Liver (tissue), 8 donors: ENCODE measurements at regions not wholly inside any gene's neighbourhood (a gene's known extent, or its start where the extent isn't known, plus 50 kb on each side); places are given as distances from the start of the nearest gene placed in this dataset.

Source experiments
- DNase-seq: peaks from one replicate; pipeline ENCODE4 v3.0.0-alpha.2; 2017; ENCODE audit warnings: low spot score
- H3K27ac ChIP-seq, 2 donors: one replicate each; pipeline ENCODE4 v1.7.0; 2013; ENCODE audit warnings: inconsistent platforms in 2 of 2, low read length in 2 of 2, control low read depth in 1 of 2, low read depth in 1 of 2, mild to moderate bottlenecking in 1 of 2
- H3K27me3 ChIP-seq, 4 donors: one replicate each; pipeline versions ENCODE4 v1.6.1 to v1.7.0; 2013; ENCODE audit warnings: low read length in 3 of 4, inconsistent platforms in 1 of 4, mild to moderate bottlenecking in 1 of 4, moderate library complexity in 1 of 4; ENCODE audit not compliant: control insufficient read depth in 4 of 4, insufficient read depth in 4 of 4
- H3K36me3 ChIP-seq, 4 donors: one replicate each; pipeline versions ENCODE4 v1.6.1 to v1.7.0; 2013; ENCODE audit warnings: low read length in 3 of 4, mild to moderate bottlenecking in 3 of 4, low read depth in 1 of 4, moderate library complexity in 1 of 4; ENCODE audit not compliant: control insufficient read depth in 4 of 4, insufficient read depth in 3 of 4
- H3K4me1 ChIP-seq, 4 donors: one replicate each; pipeline versions ENCODE4 v1.6.1 to v1.7.0; 2013; ENCODE audit warnings: low read length in 3 of 4, mild to moderate bottlenecking in 3 of 4, moderate library complexity in 1 of 4; ENCODE audit not compliant: control insufficient read depth in 4 of 4, insufficient read depth in 4 of 4
- H3K4me3 ChIP-seq, 3 donors: one replicate each; pipeline versions ENCODE4 v1.6.1 to v1.7.0; 2013; ENCODE audit warnings: low read length in 3 of 3, control low read depth in 1 of 3, low read depth in 1 of 3, mild to moderate bottlenecking in 1 of 3
- H3K9ac ChIP-seq, 2 donors: one replicate each; pipeline ENCODE4 v1.7.0; 2013; ENCODE audit warnings: low read length in 2 of 2, mild to moderate bottlenecking in 2 of 2, moderate library complexity in 2 of 2, control low read depth in 1 of 2, low read depth in 1 of 2
- H3K9me3 ChIP-seq, 4 donors: one replicate each; pipeline versions ENCODE4 v1.6.1 to v1.7.0; 2013; ENCODE audit warnings: low read length in 3 of 4; ENCODE audit not compliant: control insufficient read depth in 4 of 4
- EGR1 ChIP-seq, 2 donors: IDR thresholded peaks; 2 replicates each; pipeline ENCODE4 v1.6.1; 2016 to 2018; ENCODE audit warnings: antibody characterized with exemption in 2 of 2, low read depth in 2 of 2
- FOXA1 ChIP-seq: IDR thresholded peaks from 2 replicates; pipeline ENCODE4 v1.6.1; 2016; ENCODE audit warnings: antibody characterized with exemption
- FOXA2 ChIP-seq: IDR thresholded peaks from 2 replicates; pipeline ENCODE4 v1.6.1; 2016; ENCODE audit warnings: antibody characterized with exemption
- GABPA ChIP-seq, 2 donors: IDR thresholded peaks in 1 of 2; conservative IDR thresholded peaks in 1 of 2; 2 replicates each; pipeline ENCODE4 v1.6.1; 2016; ENCODE audit warnings: antibody characterized with exemption in 2 of 2, mild to moderate bottlenecking in 1 of 2, moderate library complexity in 1 of 2
- HNF4A ChIP-seq, 2 donors: conservative IDR thresholded peaks; 2 replicates each; pipeline ENCODE4 v1.6.1; 2016; ENCODE audit warnings: antibody characterized with exemption in 2 of 2, mild to moderate bottlenecking in 2 of 2
- HNF4G ChIP-seq: IDR thresholded peaks from 2 replicates; pipeline ENCODE4 v1.6.1; 2016; ENCODE audit warnings: antibody characterized with exemption
- JUND ChIP-seq, 2 donors: IDR thresholded peaks; 2 replicates each; pipeline ENCODE4 v1.6.1; 2016; ENCODE audit warnings: antibody characterized with exemption in 2 of 2
- NR2F2 ChIP-seq: IDR thresholded peaks from 2 replicates; pipeline ENCODE4 v1.6.1; 2016; ENCODE audit warnings: antibody characterized with exemption
- RAD21 ChIP-seq, 2 donors: IDR thresholded peaks; 2 replicates each; pipeline ENCODE4 v1.6.1; 2016; ENCODE audit warnings: antibody characterized with exemption in 2 of 2, mild to moderate bottlenecking in 2 of 2
- RXRA ChIP-seq, 2 donors: IDR thresholded peaks; 2 replicates each; pipeline ENCODE4 v1.6.1; 2017 to 2018; ENCODE audit warnings: antibody characterized with exemption in 2 of 2, mild to moderate bottlenecking in 1 of 2
- SP1 ChIP-seq: IDR thresholded peaks from 2 replicates; pipeline ENCODE4 v1.6.1; 2018; ENCODE audit warnings: antibody characterized with exemption, mild to moderate bottlenecking
- TAF1 ChIP-seq: conservative IDR thresholded peaks from 2 replicates; pipeline ENCODE4 v1.6.1; 2016; ENCODE audit warnings: antibody characterized with exemption, mild to moderate bottlenecking
- YY1 ChIP-seq: IDR thresholded peaks from 2 replicates; pipeline ENCODE4 v1.6.1; 2016; ENCODE audit warnings: antibody characterized with exemption, mild to moderate bottlenecking
- WGBS: extraction: QIAGEN DNeasy Blood & Tissue Kit; methylation state at CpG from one replicate; pipeline ENCODE4 v1.1.7; 2013; 5-methylcytosine and 5-hydroxymethylcytosine counted together
- TF ChIP-seq, protein P1 (sequence below): IDR thresholded peaks from 2 replicates; pipeline ENCODE4 v1.6.1; 2016; ENCODE audit warnings: antibody characterized with exemption, mild to moderate bottlenecking
- TF ChIP-seq, protein P2 (sequence below): fragments of 150-350 bp; IDR thresholded peaks from 2 replicates; pipeline ENCODE4 v1.5.1; 2017; ENCODE audit warnings: improper control_type of control experiment, low read depth, low read length; ENCODE audit not compliant: missing input control
- TF ChIP-seq, protein P3 (sequence below): IDR thresholded peaks from 2 replicates; pipeline ENCODE4 v1.6.1; 2016; ENCODE audit warnings: antibody characterized with exemption
- TF ChIP-seq, protein P4 (sequence below): IDR thresholded peaks from 2 replicates; pipeline ENCODE4 v1.6.1; 2016; ENCODE audit warnings: antibody characterized with exemption
- TF ChIP-seq, protein P5 (sequence below): IDR thresholded peaks from 2 replicates; pipeline ENCODE4 v1.6.1; 2016; ENCODE audit warnings: antibody characterized with exemption
- donor health status: healthy.
- donor health status: healthy.
- donor health status: healthy.
- donor health status: healthy.
- donor health status: healthy.

DNA sequence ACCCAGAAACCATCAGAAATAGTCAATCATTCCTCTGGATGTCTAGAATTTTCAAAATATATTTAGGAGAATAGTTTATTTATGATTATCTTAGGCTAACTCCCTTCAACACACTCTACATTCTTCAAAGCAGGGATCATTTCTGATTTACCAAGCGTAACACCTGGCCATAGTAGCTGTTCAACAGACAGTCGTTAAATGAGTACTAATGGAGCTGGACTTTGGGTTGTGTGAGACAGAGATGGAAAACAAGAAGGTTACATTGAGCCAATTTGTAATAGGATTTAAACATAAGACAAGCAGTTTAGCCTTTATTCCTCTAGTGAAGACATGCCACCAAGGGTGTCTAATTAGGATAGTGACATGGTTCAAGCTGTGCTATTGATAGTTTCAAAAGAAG is 129.2 kb upstream of the ANO3 start:
- Histone ChIP-seq H3K4me3 (no peak overlapping the region), H3K27me3 (no peaks in the 10 kb centered on the region), H3K36me3 (no peaks in the 10 kb centered on the region), H3K27ac (no peak overlapping the region), H3K9ac (no peak overlapping the region), H3K4me1 (no peaks in the 10 kb centered on the region), H3K9me3 (no peaks in the 10 kb centered on the region)
- no peak for DNase-seq
- WGBS: 94% methylated on average over 2 of the region's 2 CpGs
- TF ChIP-seq HNF4G (no peak), YY1 (no peak), GABPA (IDR thresholded peaks at IDR 0.05 in 1 of 2, conservative IDR thresholded peaks at IDR 0.05 in 1 of 2) (no peak), EGR1 (IDR thresholded peaks at IDR 0.05; ENCODE audit: low read depth in 2 of 2) (no peak), HNF4A (conservative IDR thresholded peaks at IDR 0.05) (no peak), TAF1 (no peak), JUND (IDR thresholded peaks at IDR 0.05) (no peak), SP1 (no peak), RAD21 (IDR thresholded peaks at IDR 0.05) (no peak), RXRA (IDR thresholded peaks at IDR 0.05) (no peak), FOXA2 (no peak), FOXA1 (no peak), NR2F2 (no peak)
- TF ChIP-seq, protein P1, sequence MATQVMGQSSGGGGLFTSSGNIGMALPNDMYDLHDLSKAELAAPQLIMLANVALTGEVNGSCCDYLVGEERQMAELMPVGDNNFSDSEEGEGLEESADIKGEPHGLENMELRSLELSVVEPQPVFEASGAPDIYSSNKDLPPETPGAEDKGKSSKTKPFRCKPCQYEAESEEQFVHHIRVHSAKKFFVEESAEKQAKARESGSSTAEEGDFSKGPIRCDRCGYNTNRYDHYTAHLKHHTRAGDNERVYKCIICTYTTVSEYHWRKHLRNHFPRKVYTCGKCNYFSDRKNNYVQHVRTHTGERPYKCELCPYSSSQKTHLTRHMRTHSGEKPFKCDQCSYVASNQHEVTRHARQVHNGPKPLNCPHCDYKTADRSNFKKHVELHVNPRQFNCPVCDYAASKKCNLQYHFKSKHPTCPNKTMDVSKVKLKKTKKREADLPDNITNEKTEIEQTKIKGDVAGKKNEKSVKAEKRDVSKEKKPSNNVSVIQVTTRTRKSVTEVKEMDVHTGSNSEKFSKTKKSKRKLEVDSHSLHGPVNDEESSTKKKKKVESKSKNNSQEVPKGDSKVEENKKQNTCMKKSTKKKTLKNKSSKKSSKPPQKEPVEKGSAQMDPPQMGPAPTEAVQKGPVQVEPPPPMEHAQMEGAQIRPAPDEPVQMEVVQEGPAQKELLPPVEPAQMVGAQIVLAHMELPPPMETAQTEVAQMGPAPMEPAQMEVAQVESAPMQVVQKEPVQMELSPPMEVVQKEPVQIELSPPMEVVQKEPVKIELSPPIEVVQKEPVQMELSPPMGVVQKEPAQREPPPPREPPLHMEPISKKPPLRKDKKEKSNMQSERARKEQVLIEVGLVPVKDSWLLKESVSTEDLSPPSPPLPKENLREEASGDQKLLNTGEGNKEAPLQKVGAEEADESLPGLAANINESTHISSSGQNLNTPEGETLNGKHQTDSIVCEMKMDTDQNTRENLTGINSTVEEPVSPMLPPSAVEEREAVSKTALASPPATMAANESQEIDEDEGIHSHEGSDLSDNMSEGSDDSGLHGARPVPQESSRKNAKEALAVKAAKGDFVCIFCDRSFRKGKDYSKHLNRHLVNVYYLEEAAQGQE: no peak
- TF ChIP-seq, protein P2, sequence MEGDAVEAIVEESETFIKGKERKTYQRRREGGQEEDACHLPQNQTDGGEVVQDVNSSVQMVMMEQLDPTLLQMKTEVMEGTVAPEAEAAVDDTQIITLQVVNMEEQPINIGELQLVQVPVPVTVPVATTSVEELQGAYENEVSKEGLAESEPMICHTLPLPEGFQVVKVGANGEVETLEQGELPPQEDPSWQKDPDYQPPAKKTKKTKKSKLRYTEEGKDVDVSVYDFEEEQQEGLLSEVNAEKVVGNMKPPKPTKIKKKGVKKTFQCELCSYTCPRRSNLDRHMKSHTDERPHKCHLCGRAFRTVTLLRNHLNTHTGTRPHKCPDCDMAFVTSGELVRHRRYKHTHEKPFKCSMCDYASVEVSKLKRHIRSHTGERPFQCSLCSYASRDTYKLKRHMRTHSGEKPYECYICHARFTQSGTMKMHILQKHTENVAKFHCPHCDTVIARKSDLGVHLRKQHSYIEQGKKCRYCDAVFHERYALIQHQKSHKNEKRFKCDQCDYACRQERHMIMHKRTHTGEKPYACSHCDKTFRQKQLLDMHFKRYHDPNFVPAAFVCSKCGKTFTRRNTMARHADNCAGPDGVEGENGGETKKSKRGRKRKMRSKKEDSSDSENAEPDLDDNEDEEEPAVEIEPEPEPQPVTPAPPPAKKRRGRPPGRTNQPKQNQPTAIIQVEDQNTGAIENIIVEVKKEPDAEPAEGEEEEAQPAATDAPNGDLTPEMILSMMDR: no peak
- TF ChIP-seq, protein P3, sequence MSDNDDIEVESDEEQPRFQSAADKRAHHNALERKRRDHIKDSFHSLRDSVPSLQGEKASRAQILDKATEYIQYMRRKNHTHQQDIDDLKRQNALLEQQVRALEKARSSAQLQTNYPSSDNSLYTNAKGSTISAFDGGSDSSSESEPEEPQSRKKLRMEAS: no peak
- TF ChIP-seq, protein P4, sequence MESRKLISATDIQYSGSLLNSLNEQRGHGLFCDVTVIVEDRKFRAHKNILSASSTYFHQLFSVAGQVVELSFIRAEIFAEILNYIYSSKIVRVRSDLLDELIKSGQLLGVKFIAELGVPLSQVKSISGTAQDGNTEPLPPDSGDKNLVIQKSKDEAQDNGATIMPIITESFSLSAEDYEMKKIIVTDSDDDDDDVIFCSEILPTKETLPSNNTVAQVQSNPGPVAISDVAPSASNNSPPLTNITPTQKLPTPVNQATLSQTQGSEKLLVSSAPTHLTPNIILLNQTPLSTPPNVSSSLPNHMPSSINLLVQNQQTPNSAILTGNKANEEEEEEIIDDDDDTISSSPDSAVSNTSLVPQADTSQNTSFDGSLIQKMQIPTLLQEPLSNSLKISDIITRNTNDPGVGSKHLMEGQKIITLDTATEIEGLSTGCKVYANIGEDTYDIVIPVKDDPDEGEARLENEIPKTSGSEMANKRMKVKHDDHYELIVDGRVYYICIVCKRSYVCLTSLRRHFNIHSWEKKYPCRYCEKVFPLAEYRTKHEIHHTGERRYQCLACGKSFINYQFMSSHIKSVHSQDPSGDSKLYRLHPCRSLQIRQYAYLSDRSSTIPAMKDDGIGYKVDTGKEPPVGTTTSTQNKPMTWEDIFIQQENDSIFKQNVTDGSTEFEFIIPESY: no peak
- TF ChIP-seq, protein P5, sequence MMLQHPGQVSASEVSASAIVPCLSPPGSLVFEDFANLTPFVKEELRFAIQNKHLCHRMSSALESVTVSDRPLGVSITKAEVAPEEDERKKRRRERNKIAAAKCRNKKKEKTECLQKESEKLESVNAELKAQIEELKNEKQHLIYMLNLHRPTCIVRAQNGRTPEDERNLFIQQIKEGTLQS: no peak
